Nephron progenitor cell (in vitro differentiated cells): ENCODE measurements at regions not wholly inside any gene's neighbourhood (a gene's known extent, or its start where the extent isn't known, plus 50 kb on each side); places are given as distances from the start of the nearest gene placed in this dataset.

Experiments
- DNase-seq: peaks from one replicate; pipeline ENCODE4 v3.0.0; 2021
- H3K27ac Mint-ChIP-seq: 2 replicates; pipeline ENCODE4 v1.8.0; 2021; ENCODE audit warnings: mild to moderate bottlenecking, moderate library complexity, mixed read lengths
- H3K27me3 Mint-ChIP-seq: 2 replicates; pipeline ENCODE4 v1.8.0; 2021; ENCODE audit warnings: mild to moderate bottlenecking, low read depth, mixed read lengths; ENCODE audit not compliant: poor library complexity
- H3K36me3 Mint-ChIP-seq: 2 replicates; pipeline ENCODE4 v1.8.0; 2021; ENCODE audit warnings: low read depth, mixed read lengths
- H3K4me1 Mint-ChIP-seq: 2 replicates; pipeline ENCODE4 v1.8.0; 2021; ENCODE audit warnings: mixed read lengths
- H3K4me3 Mint-ChIP-seq: 2 replicates; pipeline ENCODE4 v1.8.0; 2021; ENCODE audit warnings: mild to moderate bottlenecking, moderate library complexity, mixed read lengths
- H3K9me3 Mint-ChIP-seq: 2 replicates; pipeline ENCODE4 v1.8.0; 2021; ENCODE audit warnings: mild to moderate bottlenecking, moderate library complexity, mixed read lengths
- TF ChIP-seq, protein P1 (sequence below): fragments of 200-600 bp; sonication (generic); IDR thresholded peaks from 2 replicates; pipeline ENCODE4 v1.5.0; 2021; ENCODE audit warnings: antibody characterized with exemption

DNA sequence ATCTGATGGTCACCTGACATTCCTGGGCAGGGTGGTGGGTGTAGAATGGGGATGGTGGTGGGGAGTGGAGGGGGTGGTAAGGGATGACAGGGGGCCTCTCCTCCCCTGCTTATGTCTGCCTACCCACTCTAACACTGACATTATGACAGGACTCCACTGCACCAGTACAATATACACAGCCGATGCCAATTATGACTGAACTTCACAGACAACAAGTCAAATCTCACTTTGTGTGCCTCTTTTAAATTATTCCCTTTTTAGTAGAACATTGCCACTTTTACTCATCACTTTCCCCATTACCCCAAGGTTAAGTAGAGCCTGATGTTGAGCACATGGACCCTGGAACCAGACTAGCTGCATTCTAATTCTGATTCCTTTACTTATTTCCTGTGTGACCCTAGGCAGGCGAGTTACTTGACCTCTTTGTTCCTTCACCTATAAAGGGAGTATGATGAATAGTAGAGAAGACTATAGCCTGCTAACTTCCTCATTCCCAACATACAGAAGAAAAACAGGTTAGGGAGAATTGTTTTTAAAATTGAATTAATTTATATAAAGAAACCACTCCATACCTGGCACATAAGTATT lies 464.7 kb downstream of the DMRT2 start:
- peaks cover 58% of the 10 kb centered on the region for H3K9me3 Mint-ChIP-seq
- no peak for DNase-seq
- no peak overlapping the region for H3K27ac Mint-ChIP-seq
- no peaks in the 10 kb centered on the region for H3K4me1 Mint-ChIP-seq
- H3K27me3 Mint-ChIP-seq, result peaks cover 13% of the 10 kb centered on the region
- no peaks in the 10 kb centered on the region for H3K36me3 Mint-ChIP-seq
- TF ChIP-seq, protein P1, sequence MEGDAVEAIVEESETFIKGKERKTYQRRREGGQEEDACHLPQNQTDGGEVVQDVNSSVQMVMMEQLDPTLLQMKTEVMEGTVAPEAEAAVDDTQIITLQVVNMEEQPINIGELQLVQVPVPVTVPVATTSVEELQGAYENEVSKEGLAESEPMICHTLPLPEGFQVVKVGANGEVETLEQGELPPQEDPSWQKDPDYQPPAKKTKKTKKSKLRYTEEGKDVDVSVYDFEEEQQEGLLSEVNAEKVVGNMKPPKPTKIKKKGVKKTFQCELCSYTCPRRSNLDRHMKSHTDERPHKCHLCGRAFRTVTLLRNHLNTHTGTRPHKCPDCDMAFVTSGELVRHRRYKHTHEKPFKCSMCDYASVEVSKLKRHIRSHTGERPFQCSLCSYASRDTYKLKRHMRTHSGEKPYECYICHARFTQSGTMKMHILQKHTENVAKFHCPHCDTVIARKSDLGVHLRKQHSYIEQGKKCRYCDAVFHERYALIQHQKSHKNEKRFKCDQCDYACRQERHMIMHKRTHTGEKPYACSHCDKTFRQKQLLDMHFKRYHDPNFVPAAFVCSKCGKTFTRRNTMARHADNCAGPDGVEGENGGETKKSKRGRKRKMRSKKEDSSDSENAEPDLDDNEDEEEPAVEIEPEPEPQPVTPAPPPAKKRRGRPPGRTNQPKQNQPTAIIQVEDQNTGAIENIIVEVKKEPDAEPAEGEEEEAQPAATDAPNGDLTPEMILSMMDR, result no peak
- H3K4me3 Mint-ChIP-seq, result no peak overlapping the region

DNA sequence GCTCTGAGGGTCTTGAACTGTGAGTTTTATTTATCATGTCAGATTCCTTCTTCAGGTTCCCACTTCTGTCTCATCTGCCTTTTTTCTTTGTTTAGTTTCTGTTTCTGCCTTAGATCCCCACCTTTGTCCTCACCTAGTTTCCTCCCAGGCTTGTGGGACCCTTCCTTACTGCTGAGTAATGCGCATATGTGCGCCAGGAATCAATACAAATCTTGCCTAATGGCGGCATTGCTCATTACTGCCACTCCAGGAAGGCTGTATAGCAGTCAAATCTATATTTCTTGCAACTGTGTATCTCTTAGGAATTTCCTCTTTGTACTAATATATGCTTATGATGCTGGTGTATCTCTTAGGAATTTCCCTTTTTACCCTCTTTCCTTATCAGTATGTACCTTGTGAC lies 465.4 kb downstream of the DMRT2 start:
- Mint-ChIP-seq H3K36me3 (no peaks in the 10 kb centered on the region), H3K4me1 (no peaks in the 10 kb centered on the region), H3K27ac (no peak overlapping the region), H3K4me3 (no peak overlapping the region), H3K9me3 (peaks cover 57% of the 10 kb centered on the region), H3K27me3 (peaks cover 13% of the 10 kb centered on the region)
- DNase-seq, result no peak
- TF ChIP-seq, protein P1, result no peak

DNA sequence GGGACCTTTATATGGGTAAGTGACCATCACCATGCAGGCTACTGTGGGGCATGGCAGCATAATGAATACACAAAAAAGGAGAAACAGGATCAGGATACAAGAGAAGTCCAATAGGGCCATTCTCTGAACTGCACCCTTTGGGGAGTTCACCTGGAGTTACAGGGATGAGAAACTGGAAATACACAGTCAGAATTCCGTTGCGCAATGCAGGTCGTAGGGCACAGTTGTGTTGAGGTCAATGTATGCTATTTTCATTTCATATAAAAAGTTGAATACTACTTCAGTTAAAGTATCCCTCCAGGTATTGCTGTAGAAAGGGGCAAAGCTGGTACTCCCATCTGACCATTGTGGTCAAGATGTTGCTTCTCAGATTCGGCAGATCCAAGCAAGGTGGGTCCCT lies 471.4 kb downstream of the DMRT2 start:
- Mint-ChIP-seq H3K9me3 (peaks cover 49% of the 10 kb centered on the region), H3K36me3 (no peaks in the 10 kb centered on the region), H3K4me1 (no peaks in the 10 kb centered on the region), H3K4me3 (no peak overlapping the region), H3K27ac (no peak overlapping the region), H3K27me3 (peaks cover 6% of the 10 kb centered on the region)
- TF ChIP-seq, protein P1, result no peak
- DNase-seq, result no peak

DNA sequence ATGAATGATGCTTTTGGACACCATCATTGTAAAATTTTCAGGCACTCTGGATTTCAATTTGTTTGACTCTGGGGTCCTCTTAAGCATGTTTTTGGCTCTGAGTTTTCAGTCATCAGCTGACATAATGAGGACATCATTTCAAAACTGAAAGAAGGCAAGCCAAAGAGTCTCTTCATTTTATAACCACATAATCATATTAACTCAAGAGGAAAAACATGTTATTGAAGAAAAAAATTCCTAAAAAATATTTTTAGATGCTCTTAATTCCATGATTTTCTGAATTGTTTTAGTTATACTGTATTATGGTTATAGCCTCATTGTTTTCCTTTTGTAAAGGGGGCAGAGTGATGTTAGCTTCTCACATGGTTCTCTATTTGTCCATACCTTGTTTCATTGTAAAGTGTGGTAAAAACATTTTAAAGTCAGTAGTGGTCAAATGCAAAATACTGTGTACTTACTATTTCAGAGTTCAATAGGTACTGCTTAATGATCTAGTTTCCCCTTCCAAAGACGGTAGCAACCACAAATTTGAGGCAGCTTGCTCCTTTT lies 472.1 kb downstream of the DMRT2 start:
- H3K27me3 Mint-ChIP-seq, result peaks cover 6% of the 10 kb centered on the region
- TF ChIP-seq, protein P1, result no peak
- peaks cover 47% of the 10 kb centered on the region for H3K9me3 Mint-ChIP-seq
- DNase-seq, result no peak
- H3K36me3 Mint-ChIP-seq, result no peaks in the 10 kb centered on the region
- H3K4me3 Mint-ChIP-seq, result no peak overlapping the region
- H3K27ac Mint-ChIP-seq, result no peak overlapping the region
- H3K4me1 Mint-ChIP-seq, result no peaks in the 10 kb centered on the region

DNA sequence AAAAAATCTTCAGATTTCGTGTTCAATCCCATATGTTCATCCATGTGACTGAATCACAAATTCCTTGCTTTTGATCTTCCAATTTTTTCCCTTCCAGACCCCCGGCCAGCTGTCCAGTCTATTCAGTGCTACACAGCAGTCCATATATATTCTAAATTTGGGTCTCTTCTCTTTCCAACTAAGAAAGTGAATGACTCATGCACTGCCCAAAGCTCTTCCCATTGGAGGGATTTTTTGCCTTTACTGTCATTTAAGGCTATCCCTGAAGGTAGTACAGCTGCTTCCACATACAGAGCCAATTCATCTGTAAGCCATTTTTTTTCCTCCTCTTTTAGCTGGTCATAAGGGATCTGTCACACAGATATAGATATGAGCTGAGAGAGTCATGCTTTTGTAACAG lies 478.3 kb downstream of the DMRT2 start:
- H3K4me3 Mint-ChIP-seq, result no peak overlapping the region
- H3K9me3 Mint-ChIP-seq, result peaks cover 56% of the 10 kb centered on the region
- no peaks in the 10 kb centered on the region for H3K36me3 Mint-ChIP-seq
- no peak for DNase-seq
- no peaks in the 10 kb centered on the region for H3K4me1 Mint-ChIP-seq
- H3K27me3 Mint-ChIP-seq, result peaks cover 3% of the 10 kb centered on the region
- no peak overlapping the region for H3K27ac Mint-ChIP-seq
- TF ChIP-seq, protein P1, result no peak

DNA sequence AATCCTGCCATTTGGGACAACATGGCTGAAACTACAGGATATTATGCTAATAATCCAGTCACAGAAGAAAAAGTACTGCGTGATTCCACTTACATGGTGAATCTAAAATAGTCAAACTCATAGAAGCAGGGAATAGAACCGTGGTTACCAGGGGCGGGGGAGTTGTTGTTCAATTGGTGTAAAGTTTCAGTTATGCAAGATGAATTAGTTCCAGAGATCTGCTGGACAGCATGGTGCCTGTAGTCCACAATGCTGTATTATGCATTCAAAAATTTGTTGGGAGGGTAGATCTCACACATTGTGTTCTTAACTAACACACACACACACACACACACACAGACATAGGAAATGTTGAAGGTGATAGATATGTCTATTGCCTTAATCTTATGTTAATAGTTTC lies 480.5 kb downstream of the DMRT2 start:
- no peaks in the 10 kb centered on the region for H3K4me1 Mint-ChIP-seq
- no peak overlapping the region for H3K4me3 Mint-ChIP-seq
- H3K27ac Mint-ChIP-seq, result no peak overlapping the region
- TF ChIP-seq, protein P1, result no peak
- no peak for DNase-seq
- H3K27me3 Mint-ChIP-seq, result no peaks in the 10 kb centered on the region
- H3K9me3 Mint-ChIP-seq, result peaks cover 72% of the 10 kb centered on the region
- H3K36me3 Mint-ChIP-seq, result no peaks in the 10 kb centered on the region
